RWPE1 (cell line): ENCODE measurements at regions not wholly inside any gene's neighbourhood (a gene's known extent, or its start where the extent isn't known, plus 50 kb on each side); places are given as distances from the start of the nearest gene placed in this dataset.
"Not testable (repeated sequence)": the region's sequence is repeated elsewhere in the genome, so short reads cannot be mapped to it uniquely, and the experiment has no call there.

Source experiments
- CTCF ChIA-PET: fragments of 350-600 bp; sonication (Branson Sonifier 250); formaldehyde crosslinking; extraction: SDS; loops from one replicate; lab custom pipeline; 2021; lab: Yijun Ruan, JAX
- POLR2A ChIA-PET: fragments of 400-600 bp; formaldehyde crosslinking; extraction: SDS; loops from one replicate; lab custom pipeline; 2020; ENCODE audit warnings: antibody characterized with exemption; ENCODE audit not compliant: low non-redundant PET; lab: Yijun Ruan, JAX
- DNase-seq: peaks from one replicate; pipeline ENCODE4 v3.0.0; 2012; ENCODE audit warnings: low spot score
- H3K27ac ChIP-seq: fragments of 450-650 bp; 2 replicates; pipeline ENCODE4 v1.5.1; 2017
- TF ChIP-seq, protein P1 (sequence below): fragments of 450-650 bp; conservative IDR thresholded peaks from 2 replicates; pipeline ENCODE4 v1.5.1; 2017; ENCODE audit warnings: low read depth, mild to moderate bottlenecking

DNA sequence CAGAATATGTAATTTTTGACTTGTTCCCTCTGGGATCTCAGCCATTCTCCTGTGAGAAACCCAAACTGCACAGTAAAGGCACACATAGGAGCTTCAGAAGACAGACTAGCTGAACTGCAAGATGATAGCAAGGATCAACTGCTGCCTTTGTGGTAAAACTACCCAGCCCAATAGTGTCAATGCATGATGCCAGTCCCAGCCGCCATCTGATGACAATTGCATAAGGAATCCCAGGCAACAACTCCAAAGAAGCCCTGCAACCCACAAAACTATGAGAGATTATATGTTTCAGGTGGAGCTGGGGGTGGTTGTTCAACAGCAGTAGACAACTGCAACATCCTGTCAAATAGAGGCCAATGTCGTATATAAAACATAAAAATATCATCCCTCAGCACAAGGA lies 192.4 kb upstream of the ARPP21 start:
- no peak overlapping the region for H3K27ac ChIP-seq
- CTCF ChIA-PET: no interaction called here
- TF ChIP-seq, protein P1, sequence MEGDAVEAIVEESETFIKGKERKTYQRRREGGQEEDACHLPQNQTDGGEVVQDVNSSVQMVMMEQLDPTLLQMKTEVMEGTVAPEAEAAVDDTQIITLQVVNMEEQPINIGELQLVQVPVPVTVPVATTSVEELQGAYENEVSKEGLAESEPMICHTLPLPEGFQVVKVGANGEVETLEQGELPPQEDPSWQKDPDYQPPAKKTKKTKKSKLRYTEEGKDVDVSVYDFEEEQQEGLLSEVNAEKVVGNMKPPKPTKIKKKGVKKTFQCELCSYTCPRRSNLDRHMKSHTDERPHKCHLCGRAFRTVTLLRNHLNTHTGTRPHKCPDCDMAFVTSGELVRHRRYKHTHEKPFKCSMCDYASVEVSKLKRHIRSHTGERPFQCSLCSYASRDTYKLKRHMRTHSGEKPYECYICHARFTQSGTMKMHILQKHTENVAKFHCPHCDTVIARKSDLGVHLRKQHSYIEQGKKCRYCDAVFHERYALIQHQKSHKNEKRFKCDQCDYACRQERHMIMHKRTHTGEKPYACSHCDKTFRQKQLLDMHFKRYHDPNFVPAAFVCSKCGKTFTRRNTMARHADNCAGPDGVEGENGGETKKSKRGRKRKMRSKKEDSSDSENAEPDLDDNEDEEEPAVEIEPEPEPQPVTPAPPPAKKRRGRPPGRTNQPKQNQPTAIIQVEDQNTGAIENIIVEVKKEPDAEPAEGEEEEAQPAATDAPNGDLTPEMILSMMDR: no peak
- POLR2A ChIA-PET: no interaction called here
- DNase-seq: no peak

DNA sequence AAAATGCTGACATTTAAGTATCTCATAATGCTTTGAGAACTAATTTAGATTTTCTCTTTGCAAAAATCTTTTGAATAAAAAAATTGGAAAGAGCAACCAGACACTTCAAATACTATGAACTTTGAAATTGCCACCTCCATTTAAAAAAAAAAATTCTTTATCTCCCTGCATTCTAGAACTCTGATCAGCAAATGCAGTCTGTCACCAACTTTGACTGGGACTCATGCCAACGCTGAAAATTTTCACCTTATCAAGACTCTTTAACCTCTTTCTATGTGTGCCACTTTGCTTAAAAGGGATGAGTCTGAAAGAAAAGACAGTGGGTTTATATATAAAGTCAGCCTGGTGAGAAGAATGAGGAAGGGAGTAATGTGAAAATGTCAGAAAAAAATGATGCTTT lies 191.2 kb upstream of the ARPP21 start:
- TF ChIP-seq, protein P1: no peak
- POLR2A ChIA-PET: no interaction called here
- DNase-seq: no peak
- CTCF ChIA-PET: no interaction called here
- no peak overlapping the region for H3K27ac ChIP-seq

DNA sequence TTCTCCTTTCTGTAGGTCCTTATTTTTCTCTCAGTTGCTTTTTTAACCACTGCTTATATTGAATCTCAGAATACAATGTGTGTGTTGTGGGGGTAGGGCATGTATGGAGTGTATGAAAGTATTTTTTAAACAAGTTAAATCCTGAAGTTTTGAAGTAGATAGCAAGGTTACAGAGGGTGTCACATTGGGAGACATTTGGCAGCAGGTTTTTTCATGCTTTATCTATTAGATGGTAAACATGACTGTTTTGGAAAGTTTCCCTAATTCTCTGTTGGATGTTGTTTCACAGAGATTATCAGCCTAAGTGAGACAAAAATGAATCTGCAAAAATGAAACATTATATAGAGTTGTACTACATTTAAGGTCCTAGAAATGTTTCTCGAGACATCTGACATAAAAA lies 190.6 kb upstream of the ARPP21 start:
- DNase-seq: no peak
- POLR2A ChIA-PET: no interaction called here
- no peak overlapping the region for H3K27ac ChIP-seq
- CTCF ChIA-PET: no interaction called here
- TF ChIP-seq, protein P1: no peak

DNA sequence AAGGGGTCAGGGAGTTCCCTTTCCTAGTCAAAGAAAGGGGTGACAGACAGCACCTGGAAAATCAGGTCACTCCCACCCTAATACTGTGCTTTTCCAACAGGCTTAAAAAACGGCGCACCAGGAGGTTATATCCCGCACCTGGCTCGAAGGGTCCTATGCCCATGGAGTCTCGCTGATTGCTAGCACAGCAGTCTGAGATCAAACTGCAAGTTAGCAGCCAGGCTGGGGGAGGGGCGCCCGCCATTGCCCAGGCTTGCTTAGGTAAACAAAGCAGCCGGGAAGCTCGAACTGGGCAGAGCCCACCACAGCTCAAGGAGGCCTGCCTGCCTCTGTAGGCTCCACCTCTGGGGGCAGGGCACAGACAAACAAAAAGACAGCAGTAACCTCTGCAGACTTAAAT lies 184.5 kb upstream of the ARPP21 start:
- H3K27ac ChIP-seq, CTCF ChIA-PET, DNase-seq, POLR2A ChIA-PET: not testable (repeated sequence)

DNA sequence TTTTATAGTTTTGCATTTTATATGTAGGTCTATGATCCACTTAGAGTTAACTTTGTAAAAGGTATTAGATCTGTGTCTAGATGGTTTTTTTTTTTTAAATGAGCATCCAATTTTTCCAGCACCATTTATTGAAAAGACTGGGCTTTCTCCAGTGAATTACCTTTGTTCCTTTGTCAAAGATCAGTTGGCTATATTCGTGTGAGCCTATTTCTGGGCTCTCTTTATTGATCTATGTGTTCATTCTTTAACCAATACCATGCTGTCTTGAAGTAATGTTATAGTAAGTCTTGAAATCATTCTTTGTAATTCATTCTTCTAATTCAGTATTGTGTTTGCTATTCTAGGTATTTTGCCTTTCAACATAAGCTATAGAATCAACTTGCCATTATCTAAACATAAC lies 165.4 kb upstream of the ARPP21 start:
- ChIA-PET CTCF (no interaction called here), POLR2A (no interaction called here)
- no peak for DNase-seq
- H3K27ac ChIP-seq: no peak overlapping the region
- TF ChIP-seq, protein P1: no peak

DNA sequence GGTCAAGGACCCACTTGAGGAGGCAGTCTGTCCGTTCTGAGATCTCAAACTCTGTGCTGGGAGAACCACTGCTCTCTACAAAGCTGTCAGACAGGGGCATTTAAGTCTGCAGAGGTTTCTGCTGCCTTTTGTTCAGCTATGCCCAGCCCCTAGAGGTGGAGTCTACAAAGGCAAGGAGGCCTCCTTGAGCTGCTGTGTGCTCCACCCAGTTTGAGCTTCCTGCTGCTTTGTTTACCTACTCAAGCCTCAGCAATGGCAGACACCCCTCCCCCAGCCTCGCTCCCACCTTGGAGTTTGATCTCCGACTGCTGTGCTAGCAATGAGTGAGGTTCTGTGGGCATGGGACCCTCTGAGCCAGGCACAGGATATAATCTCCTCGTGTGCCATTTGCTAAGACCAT lies 156.8 kb upstream of the ARPP21 start:
- POLR2A ChIA-PET, CTCF ChIA-PET, H3K27ac ChIP-seq, DNase-seq: not testable (repeated sequence)

DNA sequence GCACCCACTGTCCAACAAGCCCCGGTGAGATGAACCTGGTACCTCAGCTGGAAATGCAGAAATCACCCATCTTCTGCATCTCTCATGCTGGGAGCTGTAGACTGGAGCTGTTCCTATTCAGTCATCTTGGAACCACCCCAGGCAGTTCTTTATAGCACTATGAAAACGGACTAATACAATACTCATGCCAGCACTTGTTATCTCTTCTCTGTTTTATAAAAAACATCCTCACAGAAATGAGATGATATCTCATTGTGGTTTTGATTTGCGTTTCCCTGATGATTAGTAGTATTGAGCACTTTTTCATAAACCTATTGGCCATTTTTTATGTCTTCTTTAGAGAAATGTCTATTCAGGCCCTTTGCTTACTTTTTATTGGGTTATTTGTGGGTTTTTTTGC lies 156.2 kb upstream of the ARPP21 start:
- TF ChIP-seq, protein P1: no peak
- no peak for DNase-seq
- CTCF ChIA-PET: no interaction called here
- POLR2A ChIA-PET: no interaction called here
- H3K27ac ChIP-seq: no peak overlapping the region

DNA sequence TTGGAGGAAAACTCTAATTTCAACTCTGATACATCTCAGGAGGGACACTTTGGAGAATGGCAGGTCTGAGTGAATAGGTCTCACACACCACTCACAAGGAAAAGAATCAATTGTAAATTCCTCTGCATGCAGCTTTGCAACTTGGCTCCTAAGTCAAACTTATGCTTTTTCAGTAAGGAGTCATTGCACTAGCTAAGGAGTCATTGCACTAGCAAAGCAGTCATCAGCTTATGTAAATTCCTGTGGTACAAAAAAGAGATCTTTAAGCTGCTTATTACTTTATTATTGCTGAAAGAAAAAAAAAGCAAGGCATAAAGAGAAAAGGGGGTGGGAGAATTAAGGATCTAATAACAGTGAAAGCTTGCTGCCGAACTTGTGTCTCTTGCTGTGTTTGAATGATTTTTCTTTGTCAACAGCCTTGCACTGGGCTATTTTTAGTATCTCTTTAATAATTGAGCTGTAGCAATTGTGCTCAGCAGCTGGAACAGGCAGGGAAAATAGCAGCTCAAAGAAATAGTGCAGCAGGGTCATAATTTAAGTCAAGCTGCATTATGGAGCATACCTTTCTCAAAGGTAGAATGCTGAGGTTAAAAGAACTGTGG lies 154.3 kb upstream of the ARPP21 start:
- H3K27ac ChIP-seq: no peak overlapping the region
- ChIA-PET POLR2A (no interaction called here), CTCF (no interaction called here)
- no peak for DNase-seq
- TF ChIP-seq, protein P1: no peak
